Hepatocyte (in vitro differentiated cells): ENCODE measurements at regions not wholly inside any gene's neighbourhood (a gene's known extent, or its start where the extent isn't known, plus 50 kb on each side); places are given as distances from the start of the nearest gene placed in this dataset.
A peak's percentile ranks its signal among the peaks of the same experiment; 100 is the strongest.

Experiments used
- DNase-seq: peaks from one replicate; pipeline ENCODE4 v3.0.0-alpha.2; 2016; ENCODE audit warnings: low spot score
- H2AFZ ChIP-seq: fragments of 200-600 bp; sonication (generic); 2 replicates; pipeline ENCODE4 v1.6.0; 2016; ENCODE audit warnings: antibody characterized with exemption, mild to moderate bottlenecking
- H3K27ac ChIP-seq: fragments of 200-600 bp; sonication (generic); 2 replicates; pipeline ENCODE4 v1.5.1; 2016; ENCODE audit warnings: mild to moderate bottlenecking
- H3K27me3 ChIP-seq: fragments of 200-600 bp; sonication (generic); 2 replicates; pipeline ENCODE4 v1.6.1; 2016
- H3K36me3 ChIP-seq: fragments of 200-600 bp; sonication (generic); replicated peaks from 2 replicates; pipeline ENCODE4 v1.5.1; 2016; ENCODE audit warnings: low read depth; ENCODE audit not compliant: insufficient read depth
- H3K4me1 ChIP-seq: fragments of 200-600 bp; sonication (generic); 2 replicates; pipeline ENCODE4 v1.5.1; 2016; ENCODE audit warnings: mild to moderate bottlenecking, moderate library complexity; ENCODE audit not compliant: insufficient read depth
- H3K4me2 ChIP-seq: fragments of 200-600 bp; sonication (generic); 2 replicates; pipeline ENCODE4 v1.6.0; 2016
- H3K4me3 ChIP-seq: fragments of 200-600 bp; sonication (generic); 2 replicates; pipeline ENCODE4 v1.5.1; 2016; ENCODE audit warnings: mild to moderate bottlenecking
- H3K79me2 ChIP-seq: fragments of 200-600 bp; sonication (generic); 2 replicates; pipeline ENCODE4 v1.6.0; 2017; ENCODE audit warnings: mild to moderate bottlenecking
- H3K9me2 ChIP-seq: fragments of 200-600 bp; sonication (generic); replicated peaks from 2 replicates; pipeline ENCODE4 v1.6.0; 2017; ENCODE audit warnings: mild to moderate bottlenecking; ENCODE audit not compliant: insufficient read depth
- H3K9me3 ChIP-seq: fragments of 200-600 bp; sonication (generic); 2 replicates; pipeline ENCODE4 v1.5.1; 2016; ENCODE audit warnings: low read depth, mild to moderate bottlenecking
- H4K20me1 ChIP-seq: fragments of 200-600 bp; sonication (generic); 2 replicates; pipeline ENCODE4 v1.6.0; 2016; ENCODE audit warnings: mild to moderate bottlenecking; ENCODE audit not compliant: insufficient read depth, poor library complexity, severe bottlenecking
- EZH2 ChIP-seq: fragments of 200-600 bp; sonication (generic); IDR thresholded peaks from 2 replicates; pipeline ENCODE4 v1.6.1; 2016; ENCODE audit warnings: antibody characterized with exemption, mild to moderate bottlenecking, borderline replicate concordance
- EZH2phosphoT487 ChIP-seq: fragments of 200-600 bp; sonication (generic); IDR thresholded peaks from one replicate; pipeline ENCODE4 v1.6.1; 2018; ENCODE audit warnings: antibody characterized with exemption, mild to moderate bottlenecking, low read depth, moderate library complexity; ENCODE audit not compliant: unreplicated experiment, severe bottlenecking
- WGBS: methylation state at CpG from one replicate; pipeline ENCODE4 v1.1.6; 2016; ENCODE audit warnings: low lambda C conversion rate; ENCODE audit errors: missing lambda C conversion rate; 5-methylcytosine and 5-hydroxymethylcytosine counted together
- TF ChIP-seq, protein P1 (sequence below): fragments of 200-600 bp; sonication (generic); IDR thresholded peaks from 2 replicates; pipeline ENCODE4 v1.5.1; 2016; ENCODE audit warnings: antibody characterized with exemption, mild to moderate bottlenecking; ENCODE audit not compliant: poor library complexity

DNA sequence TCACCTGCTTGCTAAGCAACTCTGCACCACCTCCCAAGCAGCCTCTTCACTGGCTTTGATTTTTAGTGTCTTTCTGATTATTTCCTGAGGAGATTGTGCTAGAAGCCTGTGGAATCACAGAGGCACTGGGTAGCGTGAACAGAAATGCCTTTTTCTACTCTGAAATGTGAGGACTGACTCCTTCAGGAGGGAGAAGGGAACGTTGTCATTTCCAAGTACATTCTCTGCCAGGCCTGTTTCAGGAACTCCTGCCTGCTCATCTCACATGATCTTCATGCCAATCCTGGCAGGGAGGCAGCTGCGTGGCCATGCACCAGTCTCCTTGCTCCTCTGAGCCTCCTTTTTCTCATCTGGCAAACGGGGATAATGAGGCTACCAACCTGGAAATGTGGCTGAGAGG, 49.8 kb upstream of the PRDM11 start:
- DNase-seq: peak; percentile 3
- no peaks in the 10 kb centered on the region for H3K9me3 ChIP-seq
- no peaks in the 10 kb centered on the region for H3K79me2 ChIP-seq
- H3K4me1 ChIP-seq: peaks cover 12% of the 10 kb centered on the region
- WGBS: 81% methylated on average over 4 of the region's 4 CpGs
- H3K27me3 ChIP-seq: peaks cover 17% of the 10 kb centered on the region
- no peaks in the 10 kb centered on the region for H3K36me3 ChIP-seq
- no peak overlapping the region for H3K4me2 ChIP-seq
- H3K9me2 ChIP-seq: no peaks in the 10 kb centered on the region
- no peaks in the 10 kb centered on the region for H4K20me1 ChIP-seq
- no peak overlapping the region for H3K27ac ChIP-seq
- TF ChIP-seq EZH2phosphoT487 (no peak), EZH2 (no peak)
- TF ChIP-seq, protein P1, sequence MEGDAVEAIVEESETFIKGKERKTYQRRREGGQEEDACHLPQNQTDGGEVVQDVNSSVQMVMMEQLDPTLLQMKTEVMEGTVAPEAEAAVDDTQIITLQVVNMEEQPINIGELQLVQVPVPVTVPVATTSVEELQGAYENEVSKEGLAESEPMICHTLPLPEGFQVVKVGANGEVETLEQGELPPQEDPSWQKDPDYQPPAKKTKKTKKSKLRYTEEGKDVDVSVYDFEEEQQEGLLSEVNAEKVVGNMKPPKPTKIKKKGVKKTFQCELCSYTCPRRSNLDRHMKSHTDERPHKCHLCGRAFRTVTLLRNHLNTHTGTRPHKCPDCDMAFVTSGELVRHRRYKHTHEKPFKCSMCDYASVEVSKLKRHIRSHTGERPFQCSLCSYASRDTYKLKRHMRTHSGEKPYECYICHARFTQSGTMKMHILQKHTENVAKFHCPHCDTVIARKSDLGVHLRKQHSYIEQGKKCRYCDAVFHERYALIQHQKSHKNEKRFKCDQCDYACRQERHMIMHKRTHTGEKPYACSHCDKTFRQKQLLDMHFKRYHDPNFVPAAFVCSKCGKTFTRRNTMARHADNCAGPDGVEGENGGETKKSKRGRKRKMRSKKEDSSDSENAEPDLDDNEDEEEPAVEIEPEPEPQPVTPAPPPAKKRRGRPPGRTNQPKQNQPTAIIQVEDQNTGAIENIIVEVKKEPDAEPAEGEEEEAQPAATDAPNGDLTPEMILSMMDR: no peak
- no peak overlapping the region for H3K4me3 ChIP-seq
- H2AFZ ChIP-seq: no peak overlapping the region
